ENCODE measurements at regions not wholly inside any gene's neighbourhood (a gene's known extent, or its start where the extent isn't known, plus 50 kb on each side); places are given as distances from the start of the nearest gene placed in this dataset.

DNA sequence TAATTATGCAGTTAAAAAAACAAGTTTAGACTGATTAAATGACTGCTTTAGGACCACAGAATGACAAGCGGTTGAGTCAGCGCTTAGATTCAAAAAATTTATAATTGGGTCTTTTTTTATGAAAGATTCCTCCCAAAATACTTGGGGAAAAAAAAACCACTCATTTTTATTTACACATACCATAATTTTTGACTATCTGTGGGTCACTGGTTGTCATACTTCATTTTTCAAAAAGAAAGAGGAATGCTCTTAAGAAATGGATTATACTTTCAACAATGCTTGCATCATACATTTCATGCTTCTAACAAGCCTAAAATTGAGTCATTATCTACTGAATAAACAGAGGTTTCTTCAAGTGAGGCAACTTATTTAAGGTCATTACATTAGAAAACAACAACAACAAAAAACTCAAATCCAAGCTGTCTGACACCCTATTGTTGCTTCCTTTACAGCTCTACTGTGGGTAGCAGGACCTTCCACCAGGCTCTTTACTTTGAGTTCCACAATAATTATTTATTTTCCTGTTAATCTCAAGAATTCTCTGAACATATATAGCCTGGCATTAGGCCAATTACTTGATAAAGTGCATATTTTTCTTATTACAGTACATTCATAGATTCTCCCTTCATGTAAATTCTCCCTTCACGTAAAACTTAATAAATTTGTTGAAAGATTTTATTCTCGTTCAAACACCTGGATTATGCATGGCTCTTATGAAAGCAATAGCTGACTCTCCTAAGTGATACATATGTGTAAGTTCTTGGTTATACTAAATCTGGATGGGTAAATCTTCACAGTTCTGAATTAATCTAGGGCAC, 445.5 kb downstream of the PCDH10 start:
- TF ChIP-seq TEAD4 (IDR thresholded peaks at IDR 0.05; ENCODE audit: borderline replicate concordance, insufficient read depth) (no peak), YY1 (IDR thresholded peaks at IDR 0.05; ENCODE audit: low read depth) (no peak), SIN3A (IDR thresholded peaks at IDR 0.05; ENCODE audit: borderline replicate concordance, low read depth, low read length) (no peak)
- no peaks in the 10 kb centered on the region; a peak in 1 of 4 replicates for H3K4me1 ChIP-seq (ENCODE audit: control insufficient read depth in 1 of 2, insufficient read depth in 2 of 2, low read depth in 1 of 2, low read length in 1 of 2)
- H3K27ac ChIP-seq (ENCODE audit: low read depth in 2 of 2, low read length in 1 of 2), result peak overlapping the region in 1 of 2 experiments; percentile 77; a peak in 1 of 4 replicates
- H3K9me3 ChIP-seq, result no peaks in the 10 kb centered on the region
- DNase-seq, result no peak
- WGBS (ENCODE audit: low lambda C conversion rate), result 53% methylated on average over 4 of the region's 4 CpGs
- H3K9ac ChIP-seq, result no peak overlapping the region
- H3K9me2 ChIP-seq, result no peaks in the 10 kb centered on the region
- H4K20me1 ChIP-seq (ENCODE audit: insufficient read depth), result no peaks in the 10 kb centered on the region
- no peak overlapping the region for H3K4me2 ChIP-seq
- H3K4me3 ChIP-seq (ENCODE audit: low read depth in 2 of 2, low read length in 1 of 2), result no peak overlapping the region
- ChIA-PET POLR2A (no interaction called here), CTCF (interaction anchor here (1.1 kb wide), 1 partner anchor 448 kb away, joined by 3 read pairs; no protein-coding TSS in a partner anchor)
- H3K36me3 ChIP-seq (replicated peaks in 1 of 2; ENCODE audit: control insufficient read depth in 1 of 2, insufficient read depth in 2 of 2, low read length in 1 of 2), result no peaks in the 10 kb centered on the region
- H3F3A ChIP-seq (replicated peaks; ENCODE audit: insufficient read depth), result no peaks in the 10 kb centered on the region
- H3K79me2 ChIP-seq (ENCODE audit: insufficient read depth), result no peaks in the 10 kb centered on the region
- H2AFZ ChIP-seq (ENCODE audit: low read depth), result no peak overlapping the region
- no peaks in the 10 kb centered on the region for H3K27me3 ChIP-seq (ENCODE audit: insufficient read depth)

DNA sequence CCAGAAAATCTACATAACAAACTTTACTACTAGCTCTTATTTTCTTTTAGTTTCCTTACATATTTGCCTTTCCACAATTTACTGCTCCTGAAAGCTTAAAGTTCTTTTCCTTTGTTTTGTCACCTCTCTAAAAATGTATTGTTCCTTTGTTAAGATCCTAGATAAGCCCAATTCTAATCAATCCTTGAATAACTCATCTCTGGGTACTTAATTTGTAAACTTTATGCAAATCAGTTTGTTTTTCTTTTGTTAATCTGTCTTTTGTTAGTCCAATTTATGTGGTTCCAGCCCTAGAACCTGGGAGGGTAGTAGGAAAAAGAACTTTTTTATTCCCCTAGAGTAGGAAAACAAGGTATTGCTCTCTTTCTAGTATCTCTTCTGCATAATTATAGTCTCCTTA, 444.7 kb downstream of the PCDH10 start:
- Histone ChIP-seq H4K20me1 (ENCODE audit: insufficient read depth) (no peaks in the 10 kb centered on the region), H3K4me1 (ENCODE audit: control insufficient read depth in 1 of 2, insufficient read depth in 2 of 2, low read depth in 1 of 2, low read length in 1 of 2) (no peaks in the 10 kb centered on the region; a peak in 1 of 4 replicates), H3K9me2 (no peaks in the 10 kb centered on the region), H3F3A (replicated peaks; ENCODE audit: insufficient read depth) (no peaks in the 10 kb centered on the region), H3K4me3 (ENCODE audit: low read depth in 2 of 2, low read length in 1 of 2) (no peak overlapping the region), H3K4me2 (no peak overlapping the region), H3K27me3 (ENCODE audit: insufficient read depth) (no peaks in the 10 kb centered on the region), H3K27ac (ENCODE audit: low read depth in 2 of 2, low read length in 1 of 2) (peak overlapping the region in 1 of 2 experiments; percentile 43; a peak in 1 of 4 replicates), H2AFZ (ENCODE audit: low read depth) (no peak overlapping the region), H3K36me3 (replicated peaks in 1 of 2; ENCODE audit: control insufficient read depth in 1 of 2, insufficient read depth in 2 of 2, low read length in 1 of 2) (no peaks in the 10 kb centered on the region), H3K9me3 (no peaks in the 10 kb centered on the region), H3K9ac (no peak overlapping the region), H3K79me2 (ENCODE audit: insufficient read depth) (no peaks in the 10 kb centered on the region)
- ChIA-PET POLR2A (no interaction called here), CTCF (no interaction called here)
- DNase-seq, result no peak
- TF ChIP-seq FOXM1 (IDR thresholded peaks at IDR 0.05; ENCODE audit: low read depth) (no peak), YY1 (IDR thresholded peaks at IDR 0.05; ENCODE audit: low read depth) (no peak), MXI1 (IDR thresholded peaks at IDR 0.05; ENCODE audit: low read depth, low read length) (no peak), RFX5 (IDR thresholded peaks at IDR 0.05; ENCODE audit: low read length) (no peak), RAD21 (IDR thresholded peaks at IDR 0.05; ENCODE audit: low read length) (no peak)
- TF ChIP-seq, protein P1, sequence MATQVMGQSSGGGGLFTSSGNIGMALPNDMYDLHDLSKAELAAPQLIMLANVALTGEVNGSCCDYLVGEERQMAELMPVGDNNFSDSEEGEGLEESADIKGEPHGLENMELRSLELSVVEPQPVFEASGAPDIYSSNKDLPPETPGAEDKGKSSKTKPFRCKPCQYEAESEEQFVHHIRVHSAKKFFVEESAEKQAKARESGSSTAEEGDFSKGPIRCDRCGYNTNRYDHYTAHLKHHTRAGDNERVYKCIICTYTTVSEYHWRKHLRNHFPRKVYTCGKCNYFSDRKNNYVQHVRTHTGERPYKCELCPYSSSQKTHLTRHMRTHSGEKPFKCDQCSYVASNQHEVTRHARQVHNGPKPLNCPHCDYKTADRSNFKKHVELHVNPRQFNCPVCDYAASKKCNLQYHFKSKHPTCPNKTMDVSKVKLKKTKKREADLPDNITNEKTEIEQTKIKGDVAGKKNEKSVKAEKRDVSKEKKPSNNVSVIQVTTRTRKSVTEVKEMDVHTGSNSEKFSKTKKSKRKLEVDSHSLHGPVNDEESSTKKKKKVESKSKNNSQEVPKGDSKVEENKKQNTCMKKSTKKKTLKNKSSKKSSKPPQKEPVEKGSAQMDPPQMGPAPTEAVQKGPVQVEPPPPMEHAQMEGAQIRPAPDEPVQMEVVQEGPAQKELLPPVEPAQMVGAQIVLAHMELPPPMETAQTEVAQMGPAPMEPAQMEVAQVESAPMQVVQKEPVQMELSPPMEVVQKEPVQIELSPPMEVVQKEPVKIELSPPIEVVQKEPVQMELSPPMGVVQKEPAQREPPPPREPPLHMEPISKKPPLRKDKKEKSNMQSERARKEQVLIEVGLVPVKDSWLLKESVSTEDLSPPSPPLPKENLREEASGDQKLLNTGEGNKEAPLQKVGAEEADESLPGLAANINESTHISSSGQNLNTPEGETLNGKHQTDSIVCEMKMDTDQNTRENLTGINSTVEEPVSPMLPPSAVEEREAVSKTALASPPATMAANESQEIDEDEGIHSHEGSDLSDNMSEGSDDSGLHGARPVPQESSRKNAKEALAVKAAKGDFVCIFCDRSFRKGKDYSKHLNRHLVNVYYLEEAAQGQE (IDR thresholded peaks at IDR 0.05; ENCODE audit: low read depth, low read length), result no peak
- TF ChIP-seq, protein P2, sequence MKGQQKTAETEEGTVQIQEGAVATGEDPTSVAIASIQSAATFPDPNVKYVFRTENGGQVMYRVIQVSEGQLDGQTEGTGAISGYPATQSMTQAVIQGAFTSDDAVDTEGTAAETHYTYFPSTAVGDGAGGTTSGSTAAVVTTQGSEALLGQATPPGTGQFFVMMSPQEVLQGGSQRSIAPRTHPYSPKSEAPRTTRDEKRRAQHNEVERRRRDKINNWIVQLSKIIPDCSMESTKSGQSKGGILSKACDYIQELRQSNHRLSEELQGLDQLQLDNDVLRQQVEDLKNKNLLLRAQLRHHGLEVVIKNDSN (IDR thresholded peaks at IDR 0.05; ENCODE audit: borderline replicate concordance, low read depth), result no peak
